Endothelial cell of umbilical vein (primary cell): ENCODE measurements at regions not wholly inside any gene's neighbourhood (a gene's known extent, or its start where the extent isn't known, plus 50 kb on each side); places are given as distances from the start of the nearest gene placed in this dataset.

Source experiments
- BruUV-seq: library from RNA; stranded (reverse); fragments of 400-500 nt; replicated peaks from 2 replicates; lab custom pipeline; 2021; lab: Mats Ljungman, UMichigan
- CTCF ChIA-PET: fragments of 300-600, 350-600 bp; sonication (Branson Sonifier 250); formaldehyde crosslinking; loops from one replicate; lab custom pipeline; 2021; ENCODE audit warnings: antibody characterized with exemption, inconsistent platforms; lab: Charles Lee
- POLR2A ChIA-PET: fragments of 300-600, 350-600 bp; sonication (Branson Sonifier 250); formaldehyde crosslinking; loops from one replicate; lab custom pipeline; 2021; ENCODE audit warnings: antibody characterized with exemption, inconsistent platforms; lab: Charles Lee
- DNase-seq: peaks from one replicate; pipeline ENCODE4 v3.0.0-alpha.2; 2011; ENCODE audit warnings: low read depth, low spot score
- FAIRE-seq: peaks from 2 replicates; lab custom pipeline; 2011; peaks lifted over from hg19 to GRCh38; lab: Jason Lieb, UNC
- H2AFZ ChIP-seq: 2 replicates; pipeline ENCODE4 v1.6.0; 2012; ENCODE audit warnings: low read depth, low read length, control low read depth, inconsistent platforms
- H3K27ac ChIP-seq: 2 replicates; pipeline ENCODE4 v1.5.1; 2011; ENCODE audit warnings: low read depth, mild to moderate bottlenecking, control low read depth, low read length, moderate library complexity; ENCODE audit not compliant: insufficient read depth
- H3K27me3 ChIP-seq, 2 experiments: 2 replicates each; pipeline versions ENCODE4 v1.6.0 to v1.6.1; 2011; ENCODE audit warnings: low read length in 2 of 2, mixed read lengths in 1 of 2; ENCODE audit not compliant: control insufficient read depth in 2 of 2, insufficient read depth in 2 of 2
- H3K36me3 ChIP-seq, 2 experiments: 2 replicates in 1 of 2; 3 replicates in 1 of 2; pipeline ENCODE4 v1.5.1; 2011; ENCODE audit warnings: low read length in 2 of 2, mild to moderate bottlenecking in 1 of 2, moderate library complexity in 1 of 2; ENCODE audit not compliant: control insufficient read depth in 2 of 2, insufficient read depth in 2 of 2; ENCODE audit errors: extremely low read depth in 1 of 2
- H3K4me1 ChIP-seq: 3 replicates; pipeline ENCODE4 v1.5.1; 2011; ENCODE audit warnings: mild to moderate bottlenecking, low read length; ENCODE audit not compliant: control insufficient read depth, insufficient read depth; ENCODE audit errors: extremely low read depth
- H3K4me2 ChIP-seq: 2 replicates; pipeline ENCODE4 v1.6.1; 2011; ENCODE audit warnings: low read length, control low read depth, mixed read lengths; ENCODE audit not compliant: insufficient read depth
- H3K4me3 ChIP-seq, 3 experiments: fragments of 200-600 bp in 1 of 3; sonication (generic), shearing (Covaris generic) in 1 of 3; replicated peaks in 1 of 3; 2 replicates each; pipeline ENCODE4 v1.5.1; 2011 to 2016; ENCODE audit warnings: control low read depth in 3 of 3, low read length in 3 of 3, mild to moderate bottlenecking in 2 of 3, inconsistent platforms in 1 of 3, low read depth in 1 of 3, moderate library complexity in 1 of 3; ENCODE audit not compliant: insufficient read depth in 1 of 3
- H3K79me2 ChIP-seq: 2 replicates; pipeline ENCODE4 v1.6.0; 2012; ENCODE audit warnings: low read length, inconsistent platforms; ENCODE audit not compliant: control insufficient read depth, insufficient read depth
- H3K9ac ChIP-seq: replicated peaks from 2 replicates; pipeline ENCODE3; 2011; ENCODE audit warnings: low read length, control low read depth; ENCODE audit not compliant: insufficient read depth; ENCODE audit errors: extremely low read depth
- H3K9me1 ChIP-seq: replicated peaks from 3 replicates; pipeline ENCODE4 v1.6.0; 2011; ENCODE audit warnings: mild to moderate bottlenecking, low read length; ENCODE audit not compliant: control insufficient read depth, insufficient read depth; ENCODE audit errors: extremely low read depth
- H3K9me3 ChIP-seq: replicated peaks from 2 replicates; pipeline ENCODE4 v1.5.1; 2012; ENCODE audit warnings: low read length, inconsistent platforms; ENCODE audit not compliant: control insufficient read depth, insufficient read depth
- H4K20me1 ChIP-seq: replicated peaks from 2 replicates; pipeline ENCODE3; 2011; ENCODE audit warnings: mild to moderate bottlenecking, low read length; ENCODE audit not compliant: control insufficient read depth, insufficient read depth; ENCODE audit errors: extremely low read depth
- CTCF ChIP-seq, 2 donors: IDR thresholded peaks; 1 replicate in 1 of 2; 2 replicates in 1 of 2; pipeline ENCODE4 v1.5.1; 2011; ENCODE audit warnings: low read length in 2 of 2, mild to moderate bottlenecking in 2 of 2, moderate library complexity in 2 of 2, control low read depth in 1 of 2, inconsistent platforms in 1 of 2, low read depth in 1 of 2; ENCODE audit not compliant: insufficient read depth in 1 of 2; ENCODE audit errors: extremely low read depth in 1 of 2
- GATA2 ChIP-seq: IDR thresholded peaks from 2 replicates; pipeline ENCODE4 v1.7.0; 2011; ENCODE audit warnings: low read depth, mild to moderate bottlenecking, moderate library complexity, mixed read lengths, low read length; ENCODE audit not compliant: insufficient read length, insufficient read depth
- MAX ChIP-seq: IDR thresholded peaks from 2 replicates; pipeline ENCODE4 v1.6.1; 2011; ENCODE audit not compliant: insufficient read depth, insufficient read length
- POLR2AphosphoS5 ChIP-seq: IDR thresholded peaks from 2 replicates; pipeline ENCODE4 v1.6.1; 2012; ENCODE audit warnings: low read depth, mild to moderate bottlenecking, control low read depth, low read length, moderate library complexity; ENCODE audit not compliant: insufficient read depth
- dilution Hi-C: fragments of 300-500 bp; cut with MboI; formaldehyde crosslinking; loops from one replicate; pipeline ENCODE4 v1.15.0; 2019; ENCODE audit warnings: low sequenced_read_pairs; ENCODE audit not compliant: extremely low pct_ligation_motif_present
- intact Hi-C: fragments of 100-400 bp; cut with micrococcal nuclease; formaldehyde crosslinking; loops from one replicate; pipeline ENCODE4 v1.10.0; 2022

GRCh38 chr12:89239534-89239933 is 112.8 kb downstream of the DUSP6 start:
- Histone ChIP-seq H2AFZ (no peak overlapping the region), H3K4me3 (no peak overlapping the region), H3K9me1 (no peaks in the 10 kb centered on the region), H3K4me2 (no peak overlapping the region), H3K27ac (no peak overlapping the region), H3K9me3 (no peaks in the 10 kb centered on the region), H3K79me2 (no peaks in the 10 kb centered on the region), H3K36me3 (no peaks in the 10 kb centered on the region), H4K20me1 (no peaks in the 10 kb centered on the region), H3K27me3 (no peaks in the 10 kb centered on the region), H3K4me1 (peaks cover 52% of the 10 kb centered on the region), H3K9ac (no peak overlapping the region)
- FAIRE-seq (no peak), DNase-seq (no peak)
- ChIA-PET POLR2A (no interaction called here), CTCF (no interaction called here)
- dilution Hi-C loops (no loop called here), intact Hi-C loops (loop anchor here (5.0 kb wide), 2 partner anchors 152 to 223 kb away; no protein-coding TSS in a partner anchor)
- no TSS peak for BruUV-seq
- TF ChIP-seq POLR2AphosphoS5 (no peak), CTCF (IDR thresholded peaks at IDR 0.05; ENCODE audit: extremely low read depth in 1 of 2, insufficient read depth in 1 of 2, low read depth in 1 of 2, low read length in 2 of 2) (no peak)

- H3K27me3 ChIP-seq = no peaks in the 10 kb centered on the region
- BruUV-seq = no TSS peak
- H3K36me3 ChIP-seq = no peaks in the 10 kb centered on the region
- no peaks in the 10 kb centered on the region for H3K9me1 ChIP-seq
- dilution Hi-C loops = no loop called here
- peaks cover 44% of the 10 kb centered on the region for H3K4me1 ChIP-seq
- H3K4me3 ChIP-seq = no peak overlapping the region
- POLR2A ChIA-PET = no interaction called here
- H4K20me1 ChIP-seq = no peaks in the 10 kb centered on the region
- intact Hi-C loops = loop anchor here (1.0 to 5.0 kb wide), 3 partner anchors 108 to 224 kb away; no protein-coding TSS in a partner anchor
- TF ChIP-seq MAX (no peak), GATA2 (peak; percentile 11)
- H3K4me2 ChIP-seq = no peak overlapping the region
- FAIRE-seq (peak; percentile 83), DNase-seq (peak; percentile 97)
- peak overlapping the region; percentile 54 for H3K27ac ChIP-seq
- H3K9ac ChIP-seq = peak overlapping the region; percentile 2
- H3K79me2 ChIP-seq = no peaks in the 10 kb centered on the region
- peak overlapping the region; percentile 41 for H2AFZ ChIP-seq
- CTCF ChIA-PET = interaction anchor here (1.1 to 1.9 kb wide), 2 partner anchors 107 to 219 kb away, joined by 4 to 6 read pairs; no protein-coding TSS in a partner anchor
- H3K9me3 ChIP-seq = no peaks in the 10 kb centered on the region
Measured at GRCh38 chr12:89238593-89238992, 113.7 kb downstream of the DUSP6 start.
